ENCODE measurements at regions not wholly inside any gene's neighbourhood (a gene's known extent, or its start where the extent isn't known, plus 50 kb on each side); places are given as distances from the start of the nearest gene placed in this dataset.
"Not testable (repeated sequence)": the region's sequence is repeated elsewhere in the genome, so short reads cannot be mapped to it uniquely, and the experiment has no call there.

GRCh38 chr2:234719116-234719716 is 222.3 kb upstream of the ARL4C start:
- no peak for DNase-seq

GRCh38 chr2:234716271-234716670 is 219.4 kb upstream of the ARL4C start:
- no peak for DNase-seq

- no peak for DNase-seq
Observed at GRCh38 chr2:234715671-234716250, 218.9 kb upstream of the ARL4C start.

GRCh38 chr2:234714711-234715110 is 217.8 kb upstream of the ARL4C start:
- no peak for DNase-seq

GRCh38 chr2:234712421-234712935 is 215.6 kb upstream of the ARL4C start:
- DNase-seq = no peak

GRCh38 chr2:234711308-234711707 is 214.4 kb upstream of the ARL4C start:
- DNase-seq = no peak

- no peak for DNase-seq
Observed at GRCh38 chr2:234710587-234710986, 213.7 kb upstream of the ARL4C start.

GRCh38 chr2:234710066-234710465 is 213.2 kb upstream of the ARL4C start:
- no peak for DNase-seq

GRCh38 chr2:234708717-234709116 is 211.8 kb upstream of the ARL4C start:
- no peak for DNase-seq

- no peak for DNase-seq
Observed at GRCh38 chr2:234708091-234708683, 211.3 kb upstream of the ARL4C start.

GRCh38 chr2:234706086-234706485 is 209.2 kb upstream of the ARL4C start:
- DNase-seq = no peak

GRCh38 chr2:234705108-234705507 is 208.2 kb upstream of the ARL4C start:
- no peak for DNase-seq

GRCh38 chr2:234703258-234703657 is 206.4 kb upstream of the ARL4C start:
- no peak for DNase-seq

- no peak for DNase-seq
Observed at GRCh38 chr2:234702731-234703225, 205.9 kb upstream of the ARL4C start.

- no peak for DNase-seq
Observed at GRCh38 chr2:234701841-234702240, 205.0 kb upstream of the ARL4C start.

GRCh38 chr2:234701421-234701820 is 204.5 kb upstream of the ARL4C start:
- DNase-seq = no peak

- DNase-seq = no peak
Observed at GRCh38 chr2:234699456-234699855, 202.6 kb upstream of the ARL4C start.

- DNase-seq = not testable (repeated sequence)
Observed at GRCh38 chr2:234697300-234697876, 200.5 kb upstream of the ARL4C start.

- DNase-seq = no peak
Observed at GRCh38 chr2:234695981-234696380, 199.1 kb upstream of the ARL4C start.

GRCh38 chr2:234694244-234695013 is 197.5 kb upstream of the ARL4C start:
- DNase-seq = no peak

- not testable (repeated sequence) for DNase-seq
Observed at GRCh38 chr2:234693681-234694190, 196.9 kb upstream of the ARL4C start.

GRCh38 chr2:234693191-234693590 is 196.3 kb upstream of the ARL4C start:
- not testable (repeated sequence) for DNase-seq

All from activated effector memory CD4-positive, alpha-beta T cell treated with anti-CD3 and anti-CD28 coated beads, Interleukin-2, amount 50 U/mL, for 16 hours (primary cell).